ENCODE measurements at regions not wholly inside any gene's neighbourhood (a gene's known extent, or its start where the extent isn't known, plus 50 kb on each side); places are given as distances from the start of the nearest gene placed in this dataset.

DNA sequence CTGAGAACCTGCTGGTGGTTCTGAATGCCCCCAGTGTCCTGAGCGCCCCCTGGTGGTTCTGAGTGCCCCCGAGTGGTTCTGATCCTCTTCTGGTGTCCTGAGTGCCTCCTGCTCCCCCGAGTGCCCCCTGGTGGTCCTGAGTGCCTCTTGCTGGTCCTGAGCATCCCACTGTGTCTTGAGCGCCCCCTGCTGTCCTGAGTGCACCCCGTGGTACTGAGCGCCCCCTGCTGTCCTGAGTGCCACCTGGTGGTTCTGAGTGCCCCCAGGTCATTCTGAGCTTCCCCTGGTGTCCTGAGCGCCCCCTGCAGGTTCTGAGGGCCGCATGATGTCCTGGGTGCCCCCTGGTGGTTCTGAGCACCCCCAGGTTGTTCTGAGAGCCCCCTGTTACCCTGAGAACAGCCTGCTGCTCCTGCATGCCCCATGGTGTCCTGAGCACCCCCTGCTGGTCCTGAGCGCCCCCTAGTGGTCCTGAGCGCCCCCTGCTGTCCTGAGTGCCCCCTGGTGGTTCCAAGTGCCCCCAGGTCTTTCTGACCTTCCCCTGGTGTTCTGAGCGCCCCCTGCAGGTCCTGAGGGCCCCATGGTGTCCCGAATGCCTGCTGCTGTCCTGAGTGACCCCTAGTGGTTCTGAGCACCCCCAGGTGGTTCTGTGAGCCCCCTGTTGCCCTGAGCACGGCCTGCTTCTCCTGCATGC, 1165.4 kb downstream of the TMEM121 start:
- H3K9ac ChIP-seq (replicated peaks in 1 of 4; ENCODE audit: extremely low read depth in 1 of 4, low read depth in 3 of 4, low read length in 3 of 4), result no peak overlapping the region
- H4K91ac ChIP-seq (replicated peaks; ENCODE audit: insufficient read length, low read length), result no peak overlapping the region
- H3K4me2 ChIP-seq (ENCODE audit: insufficient read depth in 1 of 2, low read depth in 2 of 2, low read length in 2 of 2), result no peak overlapping the region
- no peak overlapping the region for H3K18ac ChIP-seq (ENCODE audit: extremely low read depth, low read length)
- POLR2A ChIA-PET (ENCODE audit: partially characterized antibody), result no interaction called here
- H2BK20ac ChIP-seq (ENCODE audit: low read length), result no peak overlapping the region
- no peak overlapping the region for H3K4ac ChIP-seq (replicated peaks; ENCODE audit: insufficient read length, low read depth, low read length)
- no peak overlapping the region for H2BK12ac ChIP-seq (ENCODE audit: low read depth, low read length)
- no peak overlapping the region for H2BK120ac ChIP-seq (replicated peaks; ENCODE audit: low read depth, low read length)
- H3K56ac ChIP-seq (replicated peaks; ENCODE audit: insufficient read length, low read depth, low read length), result no peak overlapping the region
- no peaks in the 10 kb centered on the region for H3K4me1 ChIP-seq (replicated peaks in 1 of 4; ENCODE audit: control insufficient read depth in 3 of 4, insufficient read depth in 4 of 4, low read length in 3 of 4)
- CTCF ChIA-PET (ENCODE audit: partially characterized antibody), result interaction anchor here (0.8 to 1.3 kb wide), 2 partner anchors 73 to 105 kb away, joined by 3 to 4 read pairs; no protein-coding TSS in a partner anchor
- H3K79me2 ChIP-seq (ENCODE audit: control insufficient read depth in 1 of 2, insufficient read depth in 2 of 2, low read length in 2 of 2), result no peaks in the 10 kb centered on the region
- no peak for TF ChIP-seq CREB1 (IDR thresholded peaks at IDR 0.05)
- TF ChIP-seq CBX8 (IDR thresholded peaks at IDR 0.05; ENCODE audit: borderline replicate concordance, low read depth, low read length), result no peak
- TF ChIP-seq, protein P1, sequence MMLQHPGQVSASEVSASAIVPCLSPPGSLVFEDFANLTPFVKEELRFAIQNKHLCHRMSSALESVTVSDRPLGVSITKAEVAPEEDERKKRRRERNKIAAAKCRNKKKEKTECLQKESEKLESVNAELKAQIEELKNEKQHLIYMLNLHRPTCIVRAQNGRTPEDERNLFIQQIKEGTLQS (IDR thresholded peaks at IDR 0.05; ENCODE audit: insufficient read depth, low read depth, low read length), result 0 out of 2 replicates have a peak, but pooled peaks have one; percentile 27
- TF ChIP-seq SP1 (IDR thresholded peaks at IDR 0.05; ENCODE audit: low read depth, low read length), result no peak
- TF ChIP-seq, protein P2, sequence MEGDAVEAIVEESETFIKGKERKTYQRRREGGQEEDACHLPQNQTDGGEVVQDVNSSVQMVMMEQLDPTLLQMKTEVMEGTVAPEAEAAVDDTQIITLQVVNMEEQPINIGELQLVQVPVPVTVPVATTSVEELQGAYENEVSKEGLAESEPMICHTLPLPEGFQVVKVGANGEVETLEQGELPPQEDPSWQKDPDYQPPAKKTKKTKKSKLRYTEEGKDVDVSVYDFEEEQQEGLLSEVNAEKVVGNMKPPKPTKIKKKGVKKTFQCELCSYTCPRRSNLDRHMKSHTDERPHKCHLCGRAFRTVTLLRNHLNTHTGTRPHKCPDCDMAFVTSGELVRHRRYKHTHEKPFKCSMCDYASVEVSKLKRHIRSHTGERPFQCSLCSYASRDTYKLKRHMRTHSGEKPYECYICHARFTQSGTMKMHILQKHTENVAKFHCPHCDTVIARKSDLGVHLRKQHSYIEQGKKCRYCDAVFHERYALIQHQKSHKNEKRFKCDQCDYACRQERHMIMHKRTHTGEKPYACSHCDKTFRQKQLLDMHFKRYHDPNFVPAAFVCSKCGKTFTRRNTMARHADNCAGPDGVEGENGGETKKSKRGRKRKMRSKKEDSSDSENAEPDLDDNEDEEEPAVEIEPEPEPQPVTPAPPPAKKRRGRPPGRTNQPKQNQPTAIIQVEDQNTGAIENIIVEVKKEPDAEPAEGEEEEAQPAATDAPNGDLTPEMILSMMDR (IDR thresholded peaks at IDR 0.05; ENCODE audit: control extremely low read depth in 1 of 3, insufficient read depth in 1 of 3, low read depth in 1 of 3, low read length in 3 of 3), result peak; percentile 1 to 87 (median 39)
- H2BK5ac ChIP-seq (ENCODE audit: low read depth, low read length), result no peak overlapping the region
- peaks cover 25 to 51% of the 10 kb centered on the region in 2 experiments for H3K9me3 ChIP-seq (ENCODE audit: insufficient read depth in 2 of 2, low read depth in 1 of 2, low read length in 1 of 2)
- no peak overlapping the region for H2AFZ ChIP-seq (ENCODE audit: low read length)
- H2BK15ac ChIP-seq (ENCODE audit: low read length), result no peak overlapping the region
- H3K23me2 ChIP-seq (ENCODE audit: low read depth, low read length), result no peaks in the 10 kb centered on the region
- no peak overlapping the region for H3K4me3 ChIP-seq (ENCODE audit: extremely low read depth in 1 of 4, insufficient read depth in 2 of 4, low read depth in 3 of 4, low read length in 4 of 4)
- no peaks in the 10 kb centered on the region for H3K79me1 ChIP-seq (ENCODE audit: low read depth, low read length)
- no peaks in the 10 kb centered on the region for H3K36me3 ChIP-seq (ENCODE audit: control insufficient read depth in 2 of 4, insufficient read depth in 4 of 4, low read length in 3 of 4)
- H3K27ac ChIP-seq (ENCODE audit: low read depth, low read length), result no peak overlapping the region
- no peak overlapping the region for H3K23ac ChIP-seq (ENCODE audit: insufficient read length)
- H3K14ac ChIP-seq (ENCODE audit: insufficient read length), result no peak overlapping the region
- no peak overlapping the region for H4K8ac ChIP-seq (ENCODE audit: extremely low read depth, insufficient read depth, low read length)
- DNase-seq (ENCODE audit: low read depth in 1 of 2, low spot score in 2 of 2), result peak in 1 of 2 experiments; percentile 39
- H4K20me1 ChIP-seq (replicated peaks in 1 of 2; ENCODE audit: control insufficient read depth in 1 of 2, insufficient read depth in 2 of 2, low read length in 2 of 2), result no peaks in the 10 kb centered on the region
- FAIRE-seq, result no peak
- no peak overlapping the region for H4K5ac ChIP-seq (ENCODE audit: insufficient read length, low read depth, low read length)
- H3K27me3 ChIP-seq (replicated peaks in 1 of 4; ENCODE audit: control insufficient read depth in 3 of 4, extremely low read depth in 1 of 4, insufficient read depth in 3 of 4, low read length in 3 of 4), result no peaks in the 10 kb centered on the region
- WGBS, 2 experiments (ENCODE audit: extremely low coverage in 1 of 2, insufficient coverage in 1 of 2, insufficient read length in 1 of 2, insufficient replicate concordance in 2 of 2, low coverage in 1 of 2, low lambda C conversion rate in 2 of 2, missing lambda C conversion rate in 1 of 2), result 70% methylated on average over 8 of the region's 13 CpGs; no CpG with 5 or more reads in 1 of the 2 experiments
- no peak overlapping the region for H2AK5ac ChIP-seq (ENCODE audit: low read depth, low read length)

Data from H1 (cell line).